ENCODE measurements at regions not wholly inside any gene's neighbourhood (a gene's known extent, or its start where the extent isn't known, plus 50 kb on each side); places are given as distances from the start of the nearest gene placed in this dataset.

- Histone ChIP-seq H3K9me2 (ENCODE audit: insufficient read depth, low read length) (no peaks in the 10 kb centered on the region), H3K4me2 (ENCODE audit: low read length) (no peak overlapping the region), H3K36me3 (ENCODE audit: insufficient read depth, low read length) (no peaks in the 10 kb centered on the region), H3K79me2 (replicated peaks; ENCODE audit: insufficient read depth, low read length) (no peaks in the 10 kb centered on the region), H3K4me3 (ENCODE audit: low read length) (no peak overlapping the region), H3K27ac (ENCODE audit: low read length) (no peak overlapping the region), H3K9ac (ENCODE audit: low read length) (no peak overlapping the region), H4K20me1 (ENCODE audit: insufficient read depth) (no peaks in the 10 kb centered on the region), H3K9me3 (ENCODE audit: low read length) (no peaks in the 10 kb centered on the region), H3F3A (ENCODE audit: insufficient read depth, low read length, poor library complexity, severe bottlenecking) (peaks cover 3% of the 10 kb centered on the region), H2AFZ (ENCODE audit: low read depth, low read length) (no peak overlapping the region), H3K27me3 (ENCODE audit: insufficient read depth, low read depth, low read length) (no peaks in the 10 kb centered on the region)
- TF ChIP-seq MXI1 (conservative IDR thresholded peaks at IDR 0.05; ENCODE audit: poor library complexity, severe bottlenecking) (no peak), SMC3 (conservative IDR thresholded peaks at IDR 0.05; ENCODE audit: poor library complexity) (no peak), EZH2 (IDR thresholded peaks at IDR 0.05; ENCODE audit: borderline replicate concordance, insufficient read depth, low read length, poor library complexity, severe bottlenecking) (no peak), POLR2AphosphoS5 (IDR thresholded peaks at IDR 0.05) (no peak)
Observed at GRCh38 chr12:25740617-25741016, 187.5 kb upstream of the LMNTD1 start.

- Histone ChIP-seq H2AFZ (ENCODE audit: low read depth, low read length) (no peak overlapping the region), H3K9ac (ENCODE audit: low read length) (no peak overlapping the region), H3K27me3 (ENCODE audit: insufficient read depth, low read depth, low read length) (no peaks in the 10 kb centered on the region), H3K79me2 (replicated peaks; ENCODE audit: insufficient read depth, low read length) (no peaks in the 10 kb centered on the region), H4K20me1 (ENCODE audit: insufficient read depth) (no peaks in the 10 kb centered on the region), H3K9me3 (ENCODE audit: low read length) (no peaks in the 10 kb centered on the region), H3K9me2 (ENCODE audit: insufficient read depth, low read length) (no peaks in the 10 kb centered on the region), H3K4me2 (ENCODE audit: low read length) (no peak overlapping the region), H3F3A (ENCODE audit: insufficient read depth, low read length, poor library complexity, severe bottlenecking) (peaks cover 3% of the 10 kb centered on the region), H3K36me3 (ENCODE audit: insufficient read depth, low read length) (no peaks in the 10 kb centered on the region), H3K4me3 (ENCODE audit: low read length) (no peak overlapping the region), H3K27ac (ENCODE audit: low read length) (no peak overlapping the region)
- TF ChIP-seq SMC3 (conservative IDR thresholded peaks at IDR 0.05; ENCODE audit: poor library complexity) (no peak), TAF1 (IDR thresholded peaks at IDR 0.05; ENCODE audit: low read depth) (no peak), EP300 (conservative IDR thresholded peaks at IDR 0.05; ENCODE audit: poor library complexity, severe bottlenecking) (no peak), MXI1 (conservative IDR thresholded peaks at IDR 0.05; ENCODE audit: poor library complexity, severe bottlenecking) (no peak), EZH2 (IDR thresholded peaks at IDR 0.05; ENCODE audit: borderline replicate concordance, insufficient read depth, low read length, poor library complexity, severe bottlenecking) (no peak), REST (IDR thresholded peaks at IDR 0.05; ENCODE audit: borderline replicate concordance) (no peak), RAD21 (conservative IDR thresholded peaks at IDR 0.05) (no peak), POLR2AphosphoS5 (IDR thresholded peaks at IDR 0.05) (no peak)
- TF ChIP-seq, protein P1, sequence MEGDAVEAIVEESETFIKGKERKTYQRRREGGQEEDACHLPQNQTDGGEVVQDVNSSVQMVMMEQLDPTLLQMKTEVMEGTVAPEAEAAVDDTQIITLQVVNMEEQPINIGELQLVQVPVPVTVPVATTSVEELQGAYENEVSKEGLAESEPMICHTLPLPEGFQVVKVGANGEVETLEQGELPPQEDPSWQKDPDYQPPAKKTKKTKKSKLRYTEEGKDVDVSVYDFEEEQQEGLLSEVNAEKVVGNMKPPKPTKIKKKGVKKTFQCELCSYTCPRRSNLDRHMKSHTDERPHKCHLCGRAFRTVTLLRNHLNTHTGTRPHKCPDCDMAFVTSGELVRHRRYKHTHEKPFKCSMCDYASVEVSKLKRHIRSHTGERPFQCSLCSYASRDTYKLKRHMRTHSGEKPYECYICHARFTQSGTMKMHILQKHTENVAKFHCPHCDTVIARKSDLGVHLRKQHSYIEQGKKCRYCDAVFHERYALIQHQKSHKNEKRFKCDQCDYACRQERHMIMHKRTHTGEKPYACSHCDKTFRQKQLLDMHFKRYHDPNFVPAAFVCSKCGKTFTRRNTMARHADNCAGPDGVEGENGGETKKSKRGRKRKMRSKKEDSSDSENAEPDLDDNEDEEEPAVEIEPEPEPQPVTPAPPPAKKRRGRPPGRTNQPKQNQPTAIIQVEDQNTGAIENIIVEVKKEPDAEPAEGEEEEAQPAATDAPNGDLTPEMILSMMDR (IDR thresholded peaks at IDR 0.05; ENCODE audit: poor library complexity, severe bottlenecking) = no peak
Observed at GRCh38 chr12:25741917-25742316, 188.8 kb upstream of the LMNTD1 start.

Data from neural cell (in vitro differentiated cells).